K562 (cell line): ENCODE measurements at regions not wholly inside any gene's neighbourhood (a gene's known extent, or its start where the extent isn't known, plus 50 kb on each side); places are given as distances from the start of the nearest gene placed in this dataset.

Source experiments
- ATAC-seq: fragments of 200-7000 bp; cut with Tn5 transposase; 3 replicates; pipeline ENCODE4 v1.9.1; 2020; ENCODE audit warnings: moderate library complexity
- BruUV-seq: library from RNA; stranded (reverse); fragments of 400-500 nt; replicated peaks from 2 replicates; lab custom pipeline; 2021; lab: Mats Ljungman, UMichigan
- CTCF ChIA-PET: fragments of 300-600 bp; formaldehyde crosslinking; extraction: SDS; loops from one replicate; lab custom pipeline; 2021; ENCODE audit warnings: low intra/inter-chr PET ratio; lab: Yijun Ruan, JAX
- POLR2A ChIA-PET: fragments of 300-600, 350-650 bp; sonication (Branson Sonifier 250); formaldehyde crosslinking; extraction: SDS; loops from one replicate; lab custom pipeline; 2021; ENCODE audit warnings: antibody characterized with exemption, inconsistent platforms; lab: Yijun Ruan, JAX
- DNase-seq, 4 experiments: peaks; one replicate each; pipeline versions ENCODE4 v3.0.0 to v3.0.0-alpha.2; 2011 to 2018; ENCODE audit warnings: low spot score in 3 of 4, mixed read lengths in 3 of 4; ENCODE audit errors: extremely low read depth in 1 of 4
- FAIRE-seq: peaks from 2 replicates; lab custom pipeline; 2011; peaks lifted over from hg19 to GRCh38; lab: Jason Lieb, UNC
- H2AFZ ChIP-seq: 2 replicates; pipeline ENCODE4 v1.6.0; 2011; ENCODE audit warnings: low read depth, low read length, control low read depth, inconsistent platforms
- H3K27ac ChIP-seq: fragments of 200-600 bp; 3 replicates; pipeline ENCODE4 v1.8.0; 2011; ENCODE audit warnings: low read depth, mild to moderate bottlenecking, control low read depth, inconsistent platforms, low read length, moderate library complexity, mixed read lengths; ENCODE audit errors: extremely low read depth
- H3K27me3 ChIP-seq, 2 experiments: fragments of 300-600 bp in 1 of 2; 2 replicates in 1 of 2; 3 replicates in 1 of 2; pipeline versions ENCODE4 v1.6.0 to v1.8.0; 2011; ENCODE audit warnings: inconsistent platforms in 2 of 2, low read length in 2 of 2, mild to moderate bottlenecking in 1 of 2, mixed read lengths in 1 of 2, moderate library complexity in 1 of 2; ENCODE audit not compliant: control insufficient read depth in 2 of 2, insufficient read depth in 2 of 2
- H3K36me3 ChIP-seq: fragments of 300-600 bp; 3 replicates; pipeline ENCODE4 v1.8.0; 2011; ENCODE audit warnings: mild to moderate bottlenecking, low read length, inconsistent platforms; ENCODE audit not compliant: control insufficient read depth, insufficient read depth
- H3K4me1 ChIP-seq, 2 experiments: fragments of 200-600 bp in 1 of 2; replicated peaks in 1 of 2; 2 replicates in 1 of 2; 3 replicates in 1 of 2; pipeline versions ENCODE4 v1.5.1 to v1.8.0; 2011; ENCODE audit warnings: inconsistent platforms in 2 of 2, low read length in 2 of 2, mild to moderate bottlenecking in 1 of 2, mixed read lengths in 1 of 2, moderate library complexity in 1 of 2; ENCODE audit not compliant: control insufficient read depth in 2 of 2, insufficient read depth in 2 of 2
- H3K4me2 ChIP-seq: 2 replicates; pipeline ENCODE4 v1.6.1; 2011; ENCODE audit warnings: low read length, control low read depth, inconsistent platforms, mixed read lengths; ENCODE audit not compliant: insufficient read depth
- H3K4me3 ChIP-seq: fragments of 200-600 bp; sonication (generic), shearing (Covaris generic); 2 replicates; pipeline ENCODE4 v1.5.1; 2016; ENCODE audit warnings: control low read depth, inconsistent platforms
- H3K79me2 ChIP-seq: fragments of 200-600 bp; 3 replicates; pipeline ENCODE4 v1.8.0; 2011; ENCODE audit warnings: low read length, inconsistent platforms; ENCODE audit not compliant: control insufficient read depth, insufficient read depth
- H3K9ac ChIP-seq, 2 experiments: 2 replicates each; pipeline versions ENCODE4 v1.6.0 to v1.6.1; 2011; ENCODE audit warnings: low read depth in 2 of 2, low read length in 2 of 2, control low read depth in 1 of 2, inconsistent platforms in 1 of 2, mild to moderate bottlenecking in 1 of 2, mixed read lengths in 1 of 2; ENCODE audit not compliant: insufficient read depth in 1 of 2
- H3K9me1 ChIP-seq: one replicate; pipeline ENCODE4 v1.6.0; 2011; ENCODE audit warnings: inconsistent platforms, mild to moderate bottlenecking, low read length, moderate library complexity; ENCODE audit not compliant: control insufficient read depth, insufficient read depth
- H3K9me3 ChIP-seq: replicated peaks from 2 replicates; pipeline ENCODE4 v1.5.1; 2011; ENCODE audit warnings: low read depth, low read length, inconsistent platforms; ENCODE audit not compliant: control insufficient read depth, insufficient read depth
- H4K20me1 ChIP-seq: replicated peaks from 2 replicates; pipeline ENCODE4 v1.6.1; 2011; ENCODE audit warnings: low read length, inconsistent platforms, mixed read lengths; ENCODE audit not compliant: control insufficient read depth, insufficient read depth
- ARNT ChIP-seq, 2 experiments: fragments of 450-650 bp; IDR thresholded peaks; 2 replicates each; pipeline ENCODE4 v1.6.1; 2016; ENCODE audit warnings: mild to moderate bottlenecking in 1 of 2
- BRF2 ChIP-seq: IDR thresholded peaks from 3 replicates; pipeline ENCODE4 v1.6.1; 2011; ENCODE audit warnings: borderline replicate concordance, mild to moderate bottlenecking; ENCODE audit not compliant: insufficient read length, insufficient read depth
- CBFA2T2 ChIP-seq: fragments of 450-650 bp; conservative IDR thresholded peaks from 2 replicates; pipeline ENCODE4 v1.6.1; 2017; ENCODE audit warnings: mild to moderate bottlenecking
- CBFB ChIP-seq: sonication (generic); formaldehyde crosslinking; IDR thresholded peaks from 2 replicates; pipeline ENCODE4 v1.4.0; 2020; ENCODE audit warnings: mild to moderate bottlenecking, missing genetic modification reagents
- HCFC1 ChIP-seq: IDR thresholded peaks from 2 replicates; pipeline ENCODE4 v1.6.1; 2012; ENCODE audit warnings: low read depth, low read length, improper control_type of control experiment
- MAFF ChIP-seq: IDR thresholded peaks from 2 replicates; pipeline ENCODE4 v1.6.1; 2012; ENCODE audit warnings: low read length, improper control_type of control experiment
- MEF2A ChIP-seq: IDR thresholded peaks from 2 replicates; pipeline ENCODE4 v1.6.1; 2011; ENCODE audit warnings: low read depth, mild to moderate bottlenecking, low read length, moderate library complexity; ENCODE audit not compliant: control insufficient read depth
- NR2C2 ChIP-seq, 2 experiments: fragments of 200-800 bp in 1 of 2; sonication (Bioruptor generic) in 1 of 2; sonication (generic) in 1 of 2; formaldehyde crosslinking in 1 of 2; IDR thresholded peaks; 2 replicates each; pipeline versions ENCODE4 v1.6.1 to v1.8.0; 2016 to 2022; ENCODE audit warnings: mild to moderate bottlenecking in 1 of 2, missing compliant biosample characterization in 1 of 2, missing genetic modification characterization in 1 of 2, missing genetic modification reagents in 1 of 2
- POLR2AphosphoS5 ChIP-seq: IDR thresholded peaks from 2 replicates; pipeline ENCODE4 v1.6.1; 2011; ENCODE audit warnings: mild to moderate bottlenecking, low read depth, low read length, moderate library complexity; ENCODE audit not compliant: control insufficient read depth, insufficient read depth
- RUNX1 ChIP-seq: sonication (generic); IDR thresholded peaks from 2 replicates; pipeline ENCODE4 v1.6.1; 2016; ENCODE audit warnings: antibody characterized with exemption, low read depth
- SRSF7 ChIP-seq: fragments of 200-400 bp; formaldehyde crosslinking; optimal IDR thresholded peaks from 2 replicates; pipeline ENCODE3; 2017; ENCODE audit warnings: mild to moderate bottlenecking, low read depth, low read length
- ZBTB7A ChIP-seq: IDR thresholded peaks from 2 replicates; pipeline ENCODE4 v1.6.1; 2011; ENCODE audit warnings: low read depth, mild to moderate bottlenecking, low read length, moderate library complexity, borderline replicate concordance; ENCODE audit not compliant: control insufficient read depth
- ZNF639 ChIP-seq, 2 experiments: fragments of 200-800 bp in 1 of 2; sonication (Bioruptor generic) in 1 of 2; sonication (generic) in 1 of 2; formaldehyde crosslinking in 1 of 2; IDR thresholded peaks in 1 of 2; conservative IDR thresholded peaks in 1 of 2; 2 replicates each; pipeline versions ENCODE4 v1.5.0 to v1.6.1; 2016 to 2020; ENCODE audit warnings: missing compliant biosample characterization in 1 of 2, missing genetic modification characterization in 1 of 2, missing genetic modification reagents in 1 of 2
- ZNF785 ChIP-seq: fragments of 250-450 bp; sonication (Bioruptor Pico); IDR thresholded peaks from 2 replicates; pipeline ENCODE4 v1.4.0; 2020; ENCODE audit warnings: mild to moderate bottlenecking
- WGBS: fragments of 100-300 bp; shearing (Covaris generic); methylation state at CpG from one replicate; pipeline ENCODE4 v1.1.6; 2016; ENCODE audit warnings: low coverage, mixed read lengths; ENCODE audit not compliant: insufficient coverage; ENCODE audit errors: missing lambda C conversion rate; 5-methylcytosine and 5-hydroxymethylcytosine counted together
- in situ Hi-C: fragments of 300-500 bp; cut with MboI; formaldehyde crosslinking; loops from 4 replicates; pipeline ENCODE4 v1.15.0; 2018; ENCODE audit warnings: inconsistent platforms, mixed read lengths
- intact Hi-C: fragments of 100-400 bp; cut with micrococcal nuclease; formaldehyde crosslinking; loops from 2 replicates; pipeline ENCODE4 v1.14.2; 2022

GRCh38 chr3:101050866-101051265 is 57.6 kb upstream of the ABI3BP start:
- Histone ChIP-seq H4K20me1 (no peaks in the 10 kb centered on the region), H3K9ac (no peak overlapping the region), H3K4me3 (no peak overlapping the region), H3K9me1 (no peaks in the 10 kb centered on the region), H3K27me3 (no peaks in the 10 kb centered on the region; a peak in 1 of 5 replicates), H3K4me2 (no peak overlapping the region), H3K9me3 (no peaks in the 10 kb centered on the region), H3K27ac (no peak overlapping the region), H3K36me3 (no peaks in the 10 kb centered on the region), H2AFZ (no peak overlapping the region), H3K4me1 (no peaks in the 10 kb centered on the region), H3K79me2 (no peaks in the 10 kb centered on the region)
- in situ Hi-C loops (no loop called here), intact Hi-C loops (no loop called here)
- no TSS peak for BruUV-seq
- FAIRE-seq: no peak
- no peak for ATAC-seq
- no peak for DNase-seq
- 29% methylated on average over 2 of the region's 4 CpGs for WGBS
- ChIA-PET CTCF (no interaction called here), POLR2A (interaction anchor here (0.7 kb wide), 1 partner anchor 278 kb away, joined by 3 read pairs; no protein-coding TSS in a partner anchor)
- no peak for TF ChIP-seq RUNX1
- no peak for TF ChIP-seq MEF2A
- TF ChIP-seq HCFC1: no peak
- TF ChIP-seq CBFA2T2: no peak
- TF ChIP-seq CBFB (CRISPR knock-in tag): no peak

- ChIA-PET CTCF (no interaction called here), POLR2A (interaction anchor here (0.8 kb wide), 2 partner anchors 17 to 590 kb away, joined by 3 read pairs; no protein-coding TSS in a partner anchor)
- H2AFZ ChIP-seq: no peak overlapping the region
- H3K4me2 ChIP-seq: no peak overlapping the region
- 0% methylated on average over 3 of the region's 5 CpGs for WGBS
- H3K27me3 ChIP-seq: no peaks in the 10 kb centered on the region; a peak in 1 of 5 replicates
- intact Hi-C loops: no loop called here
- H3K36me3 ChIP-seq: no peaks in the 10 kb centered on the region
- no peaks in the 10 kb centered on the region for H4K20me1 ChIP-seq
- no peaks in the 10 kb centered on the region for H3K79me2 ChIP-seq
- no peaks in the 10 kb centered on the region for H3K4me1 ChIP-seq
- in situ Hi-C loops: no loop called here
- TF ChIP-seq BRF2 (no peak), MAFF (no peak), ZNF785 (no peak), ARNT (IDR thresholded peaks at IDR 0.05) (no peak), ZBTB7A (no peak), ZNF639 (CRISPR knock-in tag; conservative IDR thresholded peaks at IDR 0.05 in 1 of 2, IDR thresholded peaks at IDR 0.05 in 1 of 2) (no peak), POLR2AphosphoS5 (no peak), SRSF7 (no peak), NR2C2 (CRISPR knock-in tag; IDR thresholded peaks at IDR 0.05) (no peak), NR2C2 (tag; IDR thresholded peaks at IDR 0.05) (no peak)
- TF ChIP-seq, all 486 proteins: peak for 0
- ATAC-seq: no peak
- no peak overlapping the region for H3K4me3 ChIP-seq
- H3K9ac ChIP-seq: no peak overlapping the region
- no peak overlapping the region for H3K27ac ChIP-seq
- no peak for FAIRE-seq
- H3K9me1 ChIP-seq: no peaks in the 10 kb centered on the region
- no TSS peak for BruUV-seq
- DNase-seq: no peak
- no peaks in the 10 kb centered on the region for H3K9me3 ChIP-seq
Measured at GRCh38 chr3:101050046-101050445, 56.8 kb upstream of the ABI3BP start.
